Transverse colon (tissue), 4 donors: ENCODE measurements at regions not wholly inside any gene's neighbourhood (a gene's known extent, or its start where the extent isn't known, plus 50 kb on each side); places are given as distances from the start of the nearest gene placed in this dataset.

ENCODE experiments used
- EP300 ChIP-seq: sonication (generic); formaldehyde crosslinking; IDR thresholded peaks from one replicate; pipeline ENCODE4 v1.6.1; 2017; ENCODE audit warnings: antibody characterized with exemption, low read depth
- POLR2A ChIP-seq: fragments of 450-650 bp; IDR thresholded peaks from one replicate; pipeline ENCODE4 v1.6.1; 2016; ENCODE audit warnings: antibody characterized with exemption, mild to moderate bottlenecking, moderate library complexity
- POLR2AphosphoS5 ChIP-seq, 3 donors: sonication (generic); formaldehyde crosslinking; IDR thresholded peaks; one replicate each; pipeline ENCODE4 v1.6.1; 2016; ENCODE audit warnings: antibody characterized with exemption in 3 of 3
- TF ChIP-seq, protein P1 (sequence below), 5 experiments: fragments of 200-600 bp in 3 of 5; fragments of 450-650 bp in 2 of 5; sonication (generic) in 3 of 5; IDR thresholded peaks; 1 replicate in 2 of 5; 2 replicates in 3 of 5; pipeline ENCODE4 v1.5.1; 2016 to 2017; ENCODE audit warnings: antibody characterized with exemption in 5 of 5, inconsistent platforms in 3 of 5, mild to moderate bottlenecking in 2 of 5, moderate library complexity in 1 of 5

DNA sequence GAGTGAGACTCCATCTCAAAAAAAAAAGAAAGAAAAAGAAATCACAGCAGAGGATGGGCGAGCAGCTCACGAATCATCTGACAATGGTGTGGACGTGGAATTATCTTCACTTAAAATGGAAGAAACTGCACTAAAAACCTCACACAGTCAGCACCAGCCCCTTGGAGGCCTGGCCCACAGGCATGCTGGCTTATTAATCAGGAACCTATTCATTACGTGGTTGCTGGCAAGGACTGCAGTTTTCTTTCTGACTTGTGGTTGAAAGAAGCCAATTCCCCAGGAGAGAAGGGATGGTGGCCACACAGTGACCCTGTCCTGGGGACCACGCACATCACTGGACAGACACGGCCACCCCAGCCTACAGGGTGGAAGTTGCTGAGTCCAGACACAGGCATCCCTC is 401.1 kb downstream of the CTTN start:
- TF ChIP-seq, protein P1, sequence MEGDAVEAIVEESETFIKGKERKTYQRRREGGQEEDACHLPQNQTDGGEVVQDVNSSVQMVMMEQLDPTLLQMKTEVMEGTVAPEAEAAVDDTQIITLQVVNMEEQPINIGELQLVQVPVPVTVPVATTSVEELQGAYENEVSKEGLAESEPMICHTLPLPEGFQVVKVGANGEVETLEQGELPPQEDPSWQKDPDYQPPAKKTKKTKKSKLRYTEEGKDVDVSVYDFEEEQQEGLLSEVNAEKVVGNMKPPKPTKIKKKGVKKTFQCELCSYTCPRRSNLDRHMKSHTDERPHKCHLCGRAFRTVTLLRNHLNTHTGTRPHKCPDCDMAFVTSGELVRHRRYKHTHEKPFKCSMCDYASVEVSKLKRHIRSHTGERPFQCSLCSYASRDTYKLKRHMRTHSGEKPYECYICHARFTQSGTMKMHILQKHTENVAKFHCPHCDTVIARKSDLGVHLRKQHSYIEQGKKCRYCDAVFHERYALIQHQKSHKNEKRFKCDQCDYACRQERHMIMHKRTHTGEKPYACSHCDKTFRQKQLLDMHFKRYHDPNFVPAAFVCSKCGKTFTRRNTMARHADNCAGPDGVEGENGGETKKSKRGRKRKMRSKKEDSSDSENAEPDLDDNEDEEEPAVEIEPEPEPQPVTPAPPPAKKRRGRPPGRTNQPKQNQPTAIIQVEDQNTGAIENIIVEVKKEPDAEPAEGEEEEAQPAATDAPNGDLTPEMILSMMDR (IDR thresholded peaks at IDR 0.05) = no peak
- TF ChIP-seq EP300 = no peak
- TF ChIP-seq POLR2A = no peak
- TF ChIP-seq POLR2AphosphoS5 (IDR thresholded peaks at IDR 0.05) = no peak
